ENCODE measurements at regions not wholly inside any gene's neighbourhood (a gene's known extent, or its start where the extent isn't known, plus 50 kb on each side); places are given as distances from the start of the nearest gene placed in this dataset.
"Not testable (repeated sequence)": the region's sequence is repeated elsewhere in the genome, so short reads cannot be mapped to it uniquely, and the experiment has no call there.

DNA sequence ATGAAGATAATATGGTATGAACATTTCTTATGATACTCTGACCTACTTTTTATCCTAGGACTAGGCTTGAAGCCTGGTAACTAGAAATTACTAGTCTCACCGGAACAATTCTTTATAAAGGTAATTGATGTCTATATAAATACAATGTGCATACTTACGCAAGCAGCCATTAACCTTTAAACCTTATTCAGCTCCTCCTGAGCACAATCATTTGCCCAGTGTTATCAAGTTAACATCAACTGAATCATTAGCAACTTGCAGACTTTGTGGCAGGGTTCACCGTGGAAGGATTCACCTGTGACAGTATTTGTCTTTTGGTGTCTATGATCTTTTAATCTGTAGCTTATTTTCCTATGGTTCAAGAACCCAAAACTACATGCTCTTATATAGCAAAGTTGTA lies 508.6 kb upstream of the KLHL1 start:
- no peak for DNase-seq

- no peak for DNase-seq
Measured at GRCh38 chr13:70613295-70613694, 505.0 kb upstream of the KLHL1 start.

DNA sequence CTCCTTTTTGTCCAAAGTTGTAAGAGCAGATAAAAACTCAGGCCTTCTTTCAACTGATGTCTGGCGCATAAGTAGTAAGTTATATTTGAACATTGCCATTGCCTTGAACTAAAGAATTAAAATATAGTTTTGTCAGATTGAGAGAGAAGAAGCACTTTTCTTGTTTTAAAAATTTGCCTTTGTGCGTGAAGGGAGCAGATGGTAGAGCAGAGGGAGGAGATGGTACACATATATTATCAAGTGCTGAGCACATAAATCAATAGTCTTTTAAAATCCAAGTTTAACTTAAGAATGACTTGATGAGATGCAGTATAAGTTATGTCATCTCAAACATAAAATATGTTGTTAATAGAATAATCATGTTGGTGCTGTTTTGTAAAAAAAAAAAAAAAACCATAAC lies 504.6 kb upstream of the KLHL1 start:
- no peak for DNase-seq

DNA sequence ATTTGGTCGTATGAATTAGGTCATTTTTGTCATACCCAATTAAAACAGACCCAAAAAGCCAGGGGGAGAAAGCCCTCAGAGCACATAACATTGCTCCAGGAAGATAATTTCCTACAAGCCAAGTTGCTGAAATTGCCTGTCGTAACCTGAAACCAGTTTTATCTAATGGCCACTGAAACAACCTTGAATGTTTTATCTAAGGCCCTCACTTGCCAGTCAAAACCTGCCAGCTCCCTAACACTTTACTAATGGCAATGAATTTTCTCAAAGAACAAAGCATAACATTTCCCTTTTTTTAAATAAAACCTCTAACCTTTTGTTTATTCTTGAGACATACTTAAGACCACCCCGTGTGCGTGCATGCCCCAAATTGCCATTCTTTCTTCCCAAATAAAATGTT lies 496.2 kb upstream of the KLHL1 start:
- no peak for DNase-seq

DNA sequence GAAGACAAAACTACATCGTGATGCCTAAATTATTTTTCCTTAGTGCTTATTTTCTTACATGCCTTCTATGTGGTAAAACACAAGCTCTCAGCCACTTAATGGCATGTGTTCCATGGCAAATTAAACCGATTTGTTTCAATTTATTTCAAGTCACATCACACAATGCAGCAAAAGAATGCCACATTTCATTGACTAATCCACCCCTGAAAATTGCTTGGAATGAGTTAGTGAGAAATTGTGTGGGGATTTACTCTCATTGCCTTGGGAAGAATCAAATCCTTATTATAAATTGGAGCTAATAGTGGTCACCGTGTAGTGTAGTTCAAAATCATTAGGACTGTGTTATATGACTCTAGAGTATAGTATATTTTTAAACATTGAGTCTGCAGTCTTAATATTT lies 485.5 kb upstream of the KLHL1 start:
- no peak for DNase-seq

DNA sequence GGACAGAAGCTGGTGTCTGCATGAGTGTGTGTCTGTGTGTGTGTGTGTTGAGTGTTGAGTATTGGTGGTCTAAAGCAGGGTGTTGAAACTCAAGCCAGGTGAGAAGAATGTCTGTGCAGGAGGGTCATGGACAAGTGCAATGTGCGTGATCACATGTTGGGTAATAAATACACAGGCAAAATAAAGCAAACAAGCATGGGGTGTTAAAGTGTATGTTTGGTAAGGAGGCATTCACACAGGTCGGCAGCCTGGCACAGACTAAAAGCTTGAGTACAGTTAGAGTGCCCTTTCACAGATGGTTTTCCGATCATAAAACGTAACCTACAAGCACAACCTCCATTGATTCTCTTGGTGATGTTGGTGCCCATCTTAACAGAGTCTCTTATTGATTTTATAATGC lies 476.9 kb upstream of the KLHL1 start:
- no peak for DNase-seq

DNA sequence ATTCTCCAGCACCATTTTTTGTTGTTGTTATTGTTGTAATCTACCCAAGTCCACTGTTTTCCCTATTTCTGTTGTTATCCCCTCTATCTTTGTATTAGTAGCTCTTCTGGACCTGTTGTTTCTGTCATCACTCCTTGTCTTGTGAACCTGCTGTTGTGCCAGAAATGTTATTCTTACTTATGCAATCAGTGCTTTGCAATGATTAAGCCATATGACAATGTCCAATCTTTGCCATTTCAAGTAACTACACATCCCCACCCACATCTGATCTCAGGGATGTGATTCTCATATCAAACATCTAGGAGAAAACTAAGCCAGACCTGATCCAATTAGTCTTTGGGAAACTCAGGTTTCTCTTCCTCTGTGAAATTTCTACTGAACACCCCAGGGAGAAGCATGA lies 472.6 kb upstream of the KLHL1 start:
- no peak for DNase-seq

GRCh38 chr13:70579941-70580340 lies 471.7 kb upstream of the KLHL1 start:
- no peak for DNase-seq

DNA sequence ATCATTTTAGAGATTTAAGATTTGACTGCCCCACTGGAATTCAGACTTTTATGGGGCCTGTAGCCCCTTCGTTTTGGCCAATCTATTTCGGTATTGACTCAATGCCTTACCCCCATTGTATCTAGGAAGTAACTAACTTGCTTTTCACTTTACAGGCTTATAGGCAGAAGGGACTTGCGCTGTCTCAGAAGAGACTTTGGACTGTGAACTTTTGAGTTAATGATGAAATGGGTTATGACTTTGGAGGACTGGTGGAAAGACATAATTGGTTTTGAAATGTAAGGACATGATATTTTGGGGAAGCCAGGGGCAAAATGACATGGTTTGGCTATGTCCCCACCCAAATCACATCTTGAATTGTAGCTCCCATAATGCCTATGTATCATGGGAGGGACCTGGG lies 463.0 kb upstream of the KLHL1 start:
- DNase-seq: no peak

- DNase-seq: no peak
Measured at GRCh38 chr13:70568571-70568970, 460.3 kb upstream of the KLHL1 start.

DNA sequence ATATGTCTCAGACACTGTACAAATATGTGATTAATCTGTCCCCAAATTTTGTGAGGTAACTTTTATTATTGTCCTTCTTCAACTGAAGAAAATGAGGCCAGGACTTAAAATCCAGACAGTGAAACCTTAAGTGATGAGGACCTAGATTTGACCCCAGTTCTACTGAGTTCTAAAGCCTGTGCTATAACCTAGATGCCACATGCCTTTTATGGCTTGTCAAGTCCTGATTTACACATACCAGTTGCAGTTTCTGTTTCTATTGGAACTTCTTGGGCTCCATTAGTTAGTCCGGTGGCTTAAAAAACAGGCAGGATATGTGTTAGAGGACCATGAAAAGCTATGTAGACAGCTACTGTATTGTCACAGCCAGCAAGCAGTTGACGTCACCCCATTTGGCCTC lies 436.5 kb upstream of the KLHL1 start:
- DNase-seq: no peak

- DNase-seq: no peak
Measured at GRCh38 chr13:70541451-70541850, 433.2 kb upstream of the KLHL1 start.

- no peak for DNase-seq
Measured at GRCh38 chr13:70534466-70534865, 426.2 kb upstream of the KLHL1 start.

- no peak for DNase-seq
Measured at GRCh38 chr13:70529652-70530051, 421.4 kb upstream of the KLHL1 start.

GRCh38 chr13:70527599-70527998 lies 419.3 kb upstream of the KLHL1 start:
- DNase-seq: no peak

DNA sequence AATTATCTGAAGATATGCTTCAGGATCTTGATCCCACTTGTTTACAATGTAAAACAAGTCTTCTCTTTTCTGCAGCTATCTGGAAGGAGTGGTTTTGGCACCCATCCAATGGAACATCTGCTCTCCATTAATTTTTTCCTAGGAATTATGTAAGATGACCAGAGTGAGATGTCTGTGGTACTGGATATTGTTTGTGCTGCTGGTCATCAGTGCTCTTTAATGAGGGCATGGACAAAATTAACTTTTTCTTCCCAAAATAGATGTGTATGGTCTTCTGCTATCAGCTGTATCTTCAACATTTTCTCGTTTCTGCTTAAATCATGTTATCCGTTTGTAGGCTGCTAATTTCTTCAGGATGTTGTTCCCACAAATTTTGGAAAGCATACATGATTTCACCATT lies 415.4 kb upstream of the KLHL1 start:
- no peak for DNase-seq

- no peak for DNase-seq
Measured at GRCh38 chr13:70520275-70521036, 412.2 kb upstream of the KLHL1 start.

GRCh38 chr13:70518081-70518480 lies 409.8 kb upstream of the KLHL1 start:
- no peak for DNase-seq

GRCh38 chr13:70516226-70516625 lies 408.0 kb upstream of the KLHL1 start:
- DNase-seq: no peak

DNA sequence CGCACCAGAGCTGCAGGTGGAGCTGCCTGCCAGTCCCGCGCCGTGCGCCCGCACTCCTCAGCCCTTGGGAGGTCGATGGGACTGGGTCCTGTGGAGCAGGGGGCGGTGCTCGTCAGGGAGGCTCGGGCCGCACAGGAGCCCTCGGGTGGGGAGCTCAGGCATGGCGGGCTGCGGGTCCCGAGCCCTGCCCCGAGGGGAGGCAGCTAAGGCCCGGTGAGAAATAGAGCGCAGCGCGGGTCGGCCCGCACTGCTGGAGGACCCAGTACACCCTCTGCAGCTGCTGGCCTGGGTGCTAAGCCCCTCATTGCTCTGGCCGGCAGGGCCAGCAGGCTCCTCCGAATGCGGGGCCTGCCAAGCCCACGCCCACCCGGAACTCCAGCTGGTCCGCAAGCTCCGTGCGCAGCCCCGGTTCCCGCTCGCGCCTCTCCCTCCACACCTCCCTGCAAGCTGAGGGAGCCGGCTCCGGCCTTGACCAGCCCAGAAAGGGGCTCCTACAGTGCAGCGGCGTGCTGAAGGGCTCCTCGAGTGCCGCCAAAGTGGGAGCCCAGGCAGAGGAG lies 403.7 kb upstream of the KLHL1 start:
- not testable (repeated sequence) for DNase-seq

GRCh38 chr13:70505809-70506208 lies 397.6 kb upstream of the KLHL1 start:
- no peak for DNase-seq

GRCh38 chr13:70502944-70503343 lies 394.7 kb upstream of the KLHL1 start:
- DNase-seq: no peak

- DNase-seq: no peak
Measured at GRCh38 chr13:70490320-70490935, 382.2 kb upstream of the KLHL1 start.

GRCh38 chr13:70484931-70485330 lies 376.7 kb upstream of the KLHL1 start:
- no peak for DNase-seq
